ENCODE measurements at regions not wholly inside any gene's neighbourhood (a gene's known extent, or its start where the extent isn't known, plus 50 kb on each side); places are given as distances from the start of the nearest gene placed in this dataset.

- dilution Hi-C loops (cut with MboI; ENCODE audit: extremely low pct_ligation_motif_present, low sequenced_read_pairs): no loop called here
- no peak for FAIRE-seq
- H3K9ac ChIP-seq (ENCODE audit: control insufficient read depth, extremely low read depth, insufficient read depth, low read length): no peak overlapping the region
Measured at GRCh38 chr2:139992711-139993345, 1212.6 kb upstream of the NXPH2 start.

DNA sequence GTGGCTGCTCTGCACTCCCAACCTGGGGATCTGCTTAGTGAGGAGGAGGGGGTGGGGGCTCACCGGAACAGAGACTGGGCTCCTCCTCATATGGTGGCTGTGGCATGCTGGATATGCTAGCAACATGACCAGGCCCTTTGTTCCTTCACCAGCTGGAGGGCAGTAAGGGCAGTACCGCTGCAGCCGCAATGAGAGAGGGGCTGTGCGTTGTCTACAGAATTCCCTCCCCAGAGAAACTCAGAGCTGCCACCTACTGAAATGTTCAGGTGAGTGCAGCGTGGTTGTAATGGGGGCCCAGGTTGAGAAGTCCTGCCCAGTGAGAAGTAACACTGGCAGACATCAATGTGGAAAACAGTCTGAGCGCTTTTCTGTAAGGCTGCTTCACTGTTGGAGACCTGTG, 1211.9 kb upstream of the NXPH2 start:
- Histone ChIP-seq H3K4me3 (ENCODE audit: control insufficient read depth in 2 of 3, extremely low read depth in 1 of 3, insufficient read depth in 2 of 3, low read depth in 1 of 3, low read length in 3 of 3) (no peak overlapping the region), H3K79me2 (ENCODE audit: control insufficient read depth, insufficient read depth, low read length) (no peaks in the 10 kb centered on the region), H3K36me3 (ENCODE audit: control insufficient read depth in 2 of 2, extremely low read depth in 1 of 2, insufficient read depth in 2 of 2, low read length in 2 of 2) (no peaks in the 10 kb centered on the region), H3K4me2 (ENCODE audit: control insufficient read depth, extremely low read depth, insufficient read depth, low read depth, low read length) (no peak overlapping the region), H3K9me1 (ENCODE audit: control insufficient read depth, extremely low read depth, insufficient read depth, low read length) (no peaks in the 10 kb centered on the region), H3K27me3 (ENCODE audit: control insufficient read depth, extremely low read depth, insufficient read depth, low read length) (no peaks in the 10 kb centered on the region), H2AFZ (ENCODE audit: control insufficient read depth, low read length) (no peak overlapping the region), H4K20me1 (ENCODE audit: control insufficient read depth, extremely low read depth, insufficient read depth, low read length) (no peaks in the 10 kb centered on the region), H3K9ac (ENCODE audit: control insufficient read depth, extremely low read depth, insufficient read depth, low read length) (no peak overlapping the region), H3K4me1 (ENCODE audit: control insufficient read depth, extremely low read depth, insufficient read depth, low read length) (no peaks in the 10 kb centered on the region), H3K27ac (ENCODE audit: control insufficient read depth, insufficient read depth, low read length) (no peak overlapping the region), H3K9me3 (ENCODE audit: control insufficient read depth, low read depth, low read length) (no peaks in the 10 kb centered on the region)
- no peak for FAIRE-seq
- DNase-seq (ENCODE audit: low read depth, low spot score): no peak
- no peak for TF ChIP-seq EZH2 (IDR thresholded peaks at IDR 0.05; ENCODE audit: low read length)
- TF ChIP-seq, protein P1, sequence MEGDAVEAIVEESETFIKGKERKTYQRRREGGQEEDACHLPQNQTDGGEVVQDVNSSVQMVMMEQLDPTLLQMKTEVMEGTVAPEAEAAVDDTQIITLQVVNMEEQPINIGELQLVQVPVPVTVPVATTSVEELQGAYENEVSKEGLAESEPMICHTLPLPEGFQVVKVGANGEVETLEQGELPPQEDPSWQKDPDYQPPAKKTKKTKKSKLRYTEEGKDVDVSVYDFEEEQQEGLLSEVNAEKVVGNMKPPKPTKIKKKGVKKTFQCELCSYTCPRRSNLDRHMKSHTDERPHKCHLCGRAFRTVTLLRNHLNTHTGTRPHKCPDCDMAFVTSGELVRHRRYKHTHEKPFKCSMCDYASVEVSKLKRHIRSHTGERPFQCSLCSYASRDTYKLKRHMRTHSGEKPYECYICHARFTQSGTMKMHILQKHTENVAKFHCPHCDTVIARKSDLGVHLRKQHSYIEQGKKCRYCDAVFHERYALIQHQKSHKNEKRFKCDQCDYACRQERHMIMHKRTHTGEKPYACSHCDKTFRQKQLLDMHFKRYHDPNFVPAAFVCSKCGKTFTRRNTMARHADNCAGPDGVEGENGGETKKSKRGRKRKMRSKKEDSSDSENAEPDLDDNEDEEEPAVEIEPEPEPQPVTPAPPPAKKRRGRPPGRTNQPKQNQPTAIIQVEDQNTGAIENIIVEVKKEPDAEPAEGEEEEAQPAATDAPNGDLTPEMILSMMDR (optimal IDR thresholded peaks at IDR 0.05 in 1 of 3, IDR thresholded peaks at IDR 0.05 in 1 of 3, conservative IDR thresholded peaks at IDR 0.05 in 1 of 3; ENCODE audit: extremely low read depth in 1 of 3, insufficient read depth in 2 of 3, low read length in 3 of 3): no peak
- dilution Hi-C loops (cut with MboI; ENCODE audit: extremely low pct_ligation_motif_present, low sequenced_read_pairs): no loop called here

More at GRCh38 chr2:139992711-139993345, 1212.6 kb upstream of the NXPH2 start:
- no peak for TF ChIP-seq EZH2 (IDR thresholded peaks at IDR 0.05; ENCODE audit: low read length)
- TF ChIP-seq, protein P1 (optimal IDR thresholded peaks at IDR 0.05 in 1 of 3, IDR thresholded peaks at IDR 0.05 in 1 of 3, conservative IDR thresholded peaks at IDR 0.05 in 1 of 3; ENCODE audit: extremely low read depth in 1 of 3, insufficient read depth in 2 of 3, low read length in 3 of 3): no peak
- no peaks in the 10 kb centered on the region for H3K9me1 ChIP-seq (ENCODE audit: control insufficient read depth, extremely low read depth, insufficient read depth, low read length)
- H3K27ac ChIP-seq (ENCODE audit: control insufficient read depth, insufficient read depth, low read length): no peak overlapping the region
- no peak for DNase-seq (ENCODE audit: low read depth, low spot score)
- H2AFZ ChIP-seq (ENCODE audit: control insufficient read depth, low read length): no peak overlapping the region
- H3K4me1 ChIP-seq (ENCODE audit: control insufficient read depth, extremely low read depth, insufficient read depth, low read length): no peaks in the 10 kb centered on the region
- H3K27me3 ChIP-seq (ENCODE audit: control insufficient read depth, extremely low read depth, insufficient read depth, low read length): no peaks in the 10 kb centered on the region
- no peak overlapping the region for H3K4me3 ChIP-seq (ENCODE audit: control insufficient read depth in 2 of 3, extremely low read depth in 1 of 3, insufficient read depth in 2 of 3, low read depth in 1 of 3, low read length in 3 of 3)
- no peak overlapping the region for H3K4me2 ChIP-seq (ENCODE audit: control insufficient read depth, extremely low read depth, insufficient read depth, low read depth, low read length)
- no peaks in the 10 kb centered on the region for H3K9me3 ChIP-seq (ENCODE audit: control insufficient read depth, low read depth, low read length)
- H3K36me3 ChIP-seq (ENCODE audit: control insufficient read depth in 2 of 2, extremely low read depth in 1 of 2, insufficient read depth in 2 of 2, low read length in 2 of 2): no peaks in the 10 kb centered on the region
- no peaks in the 10 kb centered on the region for H3K79me2 ChIP-seq (ENCODE audit: control insufficient read depth, insufficient read depth, low read length)
- no peaks in the 10 kb centered on the region for H4K20me1 ChIP-seq (ENCODE audit: control insufficient read depth, extremely low read depth, insufficient read depth, low read length)
